GM19468 (cell line): ENCODE measurements at regions not wholly inside any gene's neighbourhood (a gene's known extent, or its start where the extent isn't known, plus 50 kb on each side); places are given as distances from the start of the nearest gene placed in this dataset.
"Not testable (repeated sequence)": the region's sequence is repeated elsewhere in the genome, so short reads cannot be mapped to it uniquely, and the experiment has no call there.

Source experiments
- ATAC-seq: cut with Tn5 transposase; IDR thresholded peaks from one replicate; pipeline ENCODE4 v1.9.1; 2021; ENCODE audit warnings: mild to moderate bottlenecking, moderate library complexity, moderate number of reproducible peaks; ENCODE audit not compliant: unreplicated experiment; ENCODE audit errors: extremely low read depth

DNA sequence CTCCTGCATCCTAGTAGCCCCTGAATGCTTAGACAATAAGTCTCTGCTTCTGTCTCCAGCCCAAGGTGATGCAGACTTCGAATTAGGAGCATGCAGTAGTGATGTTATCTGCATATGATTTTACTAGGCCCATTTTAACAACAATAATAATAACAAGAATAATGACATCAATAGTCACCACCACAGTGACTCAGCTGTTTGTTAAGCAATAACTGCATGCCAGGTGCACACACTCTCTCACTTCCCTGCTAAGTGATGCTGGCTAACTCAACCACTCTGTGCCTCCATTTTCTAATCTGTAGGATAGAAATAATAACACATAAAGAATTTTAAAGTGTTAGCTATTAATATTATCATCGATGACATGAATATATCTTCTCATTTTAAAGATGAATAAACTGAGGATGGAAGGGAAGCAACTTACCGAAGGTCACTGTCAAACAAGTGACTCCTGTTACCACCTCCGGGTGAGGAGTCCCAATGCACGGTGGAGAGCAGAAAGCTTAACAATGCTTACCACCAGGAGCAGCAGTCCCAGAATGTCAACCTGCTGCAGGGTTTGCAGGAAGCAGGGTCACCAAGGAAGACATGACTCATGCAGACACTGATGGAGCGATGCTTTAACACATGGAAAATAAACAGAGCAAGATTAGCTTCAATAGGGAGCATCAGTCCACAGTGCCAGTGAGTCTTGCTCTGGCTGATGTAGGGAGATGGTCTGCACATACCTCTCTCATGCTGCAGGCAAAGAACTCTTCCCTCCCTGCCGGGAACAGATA lies 290.2 kb downstream of the SPATA17 start:
- no peak for ATAC-seq

DNA sequence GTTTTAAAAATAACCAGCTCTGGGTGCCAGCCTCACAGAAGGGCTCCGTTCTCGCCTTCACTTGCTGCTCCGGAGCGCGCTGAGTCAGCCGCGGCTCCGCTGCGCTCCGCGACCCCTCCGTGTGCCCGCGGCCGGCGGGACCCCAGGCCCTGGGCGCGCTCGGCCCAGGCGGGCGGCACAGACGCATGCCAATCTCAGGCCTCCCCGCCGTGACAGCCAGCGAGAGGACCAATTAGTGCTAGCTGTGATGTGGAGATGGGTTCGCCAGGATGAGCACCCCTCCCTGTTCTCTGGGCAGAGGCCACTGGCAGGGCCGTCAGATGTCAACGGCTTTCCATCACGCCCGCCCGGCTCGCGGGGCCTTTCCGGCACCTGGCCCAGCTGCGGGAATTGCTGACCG lies 293.8 kb downstream of the SPATA17 start:
- no peak for ATAC-seq

DNA sequence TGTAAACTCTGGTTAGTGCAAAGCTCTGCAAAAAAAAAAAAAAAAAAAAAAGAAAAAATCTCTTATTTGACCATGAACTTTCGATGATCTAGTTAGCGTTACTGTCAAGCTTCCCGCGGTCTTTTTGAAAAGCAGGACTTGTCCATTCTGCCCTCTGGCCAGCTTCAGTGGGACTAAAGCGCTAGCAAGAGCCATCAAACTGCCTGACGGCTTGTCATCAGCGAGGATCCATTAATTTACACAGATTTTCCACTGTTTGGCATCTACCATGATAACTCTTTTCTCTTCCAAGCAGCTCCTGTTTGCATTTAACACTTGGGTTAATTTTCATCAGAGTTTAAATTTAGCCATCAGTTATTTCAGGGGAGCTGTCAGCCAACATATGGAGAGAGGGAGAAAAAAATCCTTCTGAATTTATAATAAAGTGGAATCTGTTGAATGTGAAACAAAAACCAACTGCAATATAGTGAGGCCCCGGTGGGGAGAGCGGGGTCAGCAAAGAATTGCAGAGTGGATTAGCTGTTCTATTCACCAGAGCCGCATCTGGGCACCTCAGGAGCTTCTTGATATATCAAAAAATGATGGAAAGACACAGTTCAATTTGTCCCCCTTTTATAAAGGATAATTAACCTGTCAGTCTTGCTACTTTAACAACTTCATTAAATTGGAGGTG lies 298.2 kb downstream of the SPATA17 start:
- ATAC-seq, result no peak

DNA sequence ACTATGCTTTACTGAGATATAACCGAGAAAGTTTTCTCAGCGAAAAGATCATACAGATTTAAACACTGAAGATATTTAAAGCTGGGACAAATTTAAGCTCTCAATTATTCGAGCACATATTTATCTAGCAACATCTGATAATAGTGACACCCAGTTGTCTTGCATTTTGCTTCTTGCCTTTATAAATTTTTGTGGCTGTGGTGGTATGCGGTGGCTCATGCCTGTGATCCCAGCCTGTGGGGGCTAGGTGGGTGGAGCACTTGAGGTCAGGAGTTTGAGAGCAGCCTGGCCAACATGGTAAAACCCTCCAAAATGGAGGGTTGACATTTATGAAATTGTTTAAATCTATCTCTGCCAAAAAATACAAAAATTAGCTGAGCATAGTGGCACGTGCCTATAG lies 312.2 kb downstream of the SPATA17 start:
- ATAC-seq, result no peak

DNA sequence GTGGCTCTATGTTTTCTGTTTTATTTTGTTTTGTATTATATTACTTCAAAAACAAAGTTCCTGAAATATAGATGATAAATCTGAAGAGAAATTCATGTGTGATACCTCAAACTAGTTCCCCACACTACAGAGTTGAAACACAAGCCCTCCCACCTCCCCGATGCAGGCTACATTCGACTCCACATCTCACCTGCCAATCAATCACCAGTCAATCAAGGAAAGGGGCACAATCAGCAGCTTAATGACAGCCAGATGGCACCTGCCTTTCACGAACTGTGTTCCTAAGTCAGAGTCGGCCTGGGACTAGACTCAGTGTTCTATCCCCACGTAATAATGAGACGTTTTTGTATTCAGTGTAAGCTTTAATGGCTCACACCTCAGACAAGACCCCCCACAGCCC lies 313.4 kb downstream of the SPATA17 start:
- ATAC-seq, result no peak

DNA sequence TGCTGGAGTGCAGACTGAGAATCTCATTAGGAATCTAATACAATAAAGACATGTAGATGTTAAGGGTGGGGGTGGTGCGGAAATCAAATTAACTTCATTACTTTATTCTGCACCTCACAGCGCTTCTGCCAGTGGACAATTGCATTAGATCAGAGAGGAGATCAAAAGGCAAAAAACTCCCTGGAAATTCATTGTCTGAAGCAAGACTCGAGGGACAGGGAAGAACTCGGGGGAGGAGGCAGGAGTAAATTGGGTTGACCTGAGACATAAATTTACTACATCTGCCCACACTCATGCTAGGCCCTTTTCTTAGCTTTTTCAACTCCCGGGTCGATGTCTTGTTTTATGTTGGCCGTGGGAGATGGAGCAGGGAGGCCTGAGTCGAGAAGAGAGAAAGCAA lies 315.4 kb downstream of the SPATA17 start:
- ATAC-seq, result no peak

DNA sequence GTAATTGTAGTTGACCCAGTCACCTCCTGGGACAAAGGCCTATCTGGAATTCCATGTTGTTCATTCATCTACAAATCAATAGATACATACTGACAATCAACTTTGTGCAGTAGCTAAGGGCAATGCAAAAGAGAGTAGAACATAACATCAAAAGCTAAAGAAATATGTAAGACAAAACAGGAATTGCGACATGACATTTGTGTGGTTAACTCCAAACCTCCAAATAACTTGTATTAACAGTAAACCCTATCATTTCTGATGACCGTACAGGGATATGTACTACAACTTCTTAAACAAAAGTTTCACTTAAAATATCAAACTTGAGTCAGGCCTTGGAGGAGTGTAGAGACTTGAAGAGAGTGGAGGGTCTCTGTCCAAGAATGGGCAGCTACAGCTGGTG lies 317.6 kb downstream of the SPATA17 start:
- no peak for ATAC-seq

DNA sequence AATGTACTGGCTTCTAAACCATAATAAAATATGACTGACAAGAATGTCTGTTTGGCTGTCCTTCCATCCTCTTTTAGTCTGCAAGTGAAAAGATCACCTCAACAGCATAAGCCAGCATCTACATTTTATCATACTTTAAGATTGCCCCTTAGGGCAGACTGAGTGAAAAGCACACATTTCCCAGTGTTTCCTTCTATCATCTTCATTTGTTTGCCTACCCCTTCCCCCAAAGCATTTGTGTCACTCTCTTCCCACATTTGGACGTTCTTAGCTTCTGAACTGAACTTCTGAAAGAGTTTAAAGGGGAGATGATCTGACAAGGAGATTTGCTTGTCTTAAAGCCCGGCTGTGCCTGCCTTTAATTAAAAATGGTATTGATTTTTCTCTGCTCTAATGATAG lies 322.2 kb downstream of the SPATA17 start:
- no peak for ATAC-seq

DNA sequence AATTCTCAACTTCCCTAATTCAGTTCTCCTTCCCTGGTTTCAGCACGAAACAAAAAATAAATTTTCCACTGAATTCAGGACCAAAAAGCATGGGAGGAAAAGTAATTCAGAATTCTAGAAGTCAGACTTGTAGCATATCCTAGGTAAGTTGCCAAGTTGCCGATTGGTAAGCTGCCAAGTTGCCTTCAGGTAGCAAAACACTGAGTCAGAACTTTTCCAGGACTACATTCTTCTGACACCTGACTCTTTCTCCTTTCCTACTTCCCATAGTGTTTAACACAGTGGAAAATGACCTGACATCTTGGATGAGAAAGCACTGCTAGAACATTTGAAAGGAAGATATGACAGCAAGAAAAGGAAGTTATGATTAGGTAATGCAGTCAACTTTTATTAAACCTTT lies 322.8 kb downstream of the SPATA17 start:
- ATAC-seq, result no peak

DNA sequence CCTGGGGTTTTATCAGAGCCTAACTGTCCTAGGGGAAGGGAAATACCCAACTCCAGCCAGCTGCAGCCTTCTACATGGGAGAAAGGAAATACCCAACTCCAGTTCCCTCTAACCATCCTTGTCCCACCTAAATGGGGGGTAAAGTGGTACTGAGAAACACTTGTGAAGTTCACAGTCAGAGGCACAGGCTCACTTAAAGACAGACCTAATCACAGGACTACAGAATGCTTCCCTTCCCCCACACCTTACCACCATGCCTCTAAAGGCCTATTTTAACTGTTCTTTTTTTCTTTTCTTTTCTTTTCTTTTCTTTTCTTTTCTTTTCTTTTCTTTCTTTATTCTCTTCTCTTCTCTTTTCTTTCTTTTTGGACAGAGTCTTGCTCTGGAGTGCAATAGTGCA lies 324.6 kb downstream of the SPATA17 start:
- no peak for ATAC-seq

DNA sequence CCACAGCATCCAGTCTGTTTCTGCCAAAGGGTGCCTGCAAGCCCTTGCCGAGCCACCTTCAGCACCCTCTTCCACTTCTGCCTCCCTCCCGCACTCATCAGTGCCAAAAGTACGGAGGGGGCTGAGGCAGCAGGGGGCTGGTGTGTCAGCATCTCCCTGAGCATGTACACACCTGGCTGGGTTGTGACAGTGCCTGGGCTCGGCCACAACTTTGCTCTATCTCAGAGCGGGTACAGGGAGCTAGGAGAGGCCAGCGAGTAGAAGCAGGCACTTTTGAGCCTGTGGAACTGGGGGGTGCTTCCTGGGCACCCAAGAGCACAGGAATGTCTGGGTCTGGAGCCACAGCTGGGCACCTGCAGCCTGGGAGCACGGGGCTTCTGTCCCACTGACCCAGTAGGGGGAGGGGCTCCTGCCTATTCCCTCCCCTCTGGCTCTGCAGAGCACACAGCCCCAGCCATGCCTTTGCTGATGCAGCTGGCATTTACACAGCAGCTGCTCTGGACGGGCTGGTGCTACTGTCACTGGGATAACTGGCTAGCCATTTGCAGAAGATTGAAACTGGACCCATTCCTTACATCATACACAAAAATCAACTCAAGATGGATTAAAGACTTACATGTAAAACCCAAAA lies 319.8 kb upstream of the RRP15 start:
- ATAC-seq, result no peak

DNA sequence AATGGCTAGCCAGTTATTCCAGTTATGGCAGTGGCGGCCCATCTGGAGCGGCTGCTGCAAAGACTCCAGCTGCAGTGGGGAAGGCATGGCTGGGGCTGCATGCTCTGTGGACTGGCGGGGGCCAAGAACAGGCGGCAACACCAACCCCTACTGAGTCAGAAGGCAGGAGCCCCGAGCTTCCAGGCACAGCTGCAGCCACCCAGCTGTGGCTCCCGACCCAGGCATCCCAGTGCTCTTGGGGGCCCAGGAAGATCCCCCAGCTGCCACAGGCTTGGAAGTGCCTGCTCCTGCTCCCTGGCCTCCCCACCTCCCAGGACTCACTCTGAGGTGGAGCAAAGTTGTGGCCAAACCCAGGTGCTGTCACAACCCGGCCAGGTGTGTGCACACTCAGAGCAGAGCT lies 317.0 kb upstream of the RRP15 start:
- ATAC-seq, result no peak

DNA sequence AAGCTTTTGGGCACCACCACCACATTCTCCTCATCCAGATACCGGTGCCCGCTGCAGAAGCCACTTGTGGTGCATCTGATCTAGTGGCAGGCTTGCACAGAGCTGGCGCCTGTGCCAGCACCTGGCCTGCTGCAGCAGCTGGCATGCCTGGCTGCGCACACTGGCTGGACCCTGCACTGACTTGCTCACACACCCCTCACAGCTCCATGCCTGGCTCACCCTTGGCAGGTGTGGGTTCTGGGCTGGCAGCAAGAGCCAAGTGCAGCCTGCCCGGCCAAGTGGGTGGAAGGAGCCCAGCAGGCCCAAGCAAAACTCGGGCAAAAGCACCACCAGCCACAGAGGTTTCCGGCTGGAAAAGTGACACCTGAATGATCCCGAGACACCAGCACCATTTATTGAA lies 315.7 kb upstream of the RRP15 start:
- no peak for ATAC-seq

DNA sequence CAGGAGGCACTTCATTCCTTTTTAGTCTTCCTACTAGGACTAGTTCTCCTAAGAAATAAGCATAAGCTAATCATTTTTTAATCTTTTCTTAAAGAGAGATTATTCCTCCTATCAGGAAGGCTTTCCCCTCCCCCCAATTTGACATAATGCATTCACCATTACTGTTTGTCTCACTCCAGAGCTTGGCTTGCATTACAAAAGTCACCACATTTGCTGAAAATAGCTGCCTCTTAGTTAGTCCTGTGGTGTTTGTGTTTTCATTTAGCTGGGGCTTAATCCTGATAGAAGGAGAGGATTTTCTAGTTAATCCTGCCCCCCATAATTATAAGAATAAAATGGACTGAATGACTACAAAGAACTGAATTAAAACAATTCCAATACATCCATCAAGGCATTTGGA lies 307.1 kb upstream of the RRP15 start:
- ATAC-seq, result no peak

DNA sequence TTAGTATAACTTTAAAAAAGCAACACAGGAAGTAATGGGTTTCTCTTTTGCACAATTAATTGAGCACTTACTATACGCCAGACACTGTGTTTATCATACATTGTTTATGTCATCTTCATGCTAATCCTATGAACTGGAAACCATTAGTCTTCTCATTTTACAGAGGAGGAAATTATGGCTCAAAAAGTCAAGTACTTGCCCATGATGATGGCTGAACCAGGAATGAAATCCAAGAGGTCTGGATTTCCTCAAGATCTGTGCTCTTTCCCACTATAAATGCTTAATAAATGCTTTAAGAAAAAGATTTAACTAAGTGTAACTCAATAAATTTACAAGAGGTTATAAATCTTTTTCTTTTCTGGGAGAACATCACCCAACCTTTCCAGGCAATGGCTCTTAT lies 303.7 kb upstream of the RRP15 start:
- ATAC-seq, result no peak

DNA sequence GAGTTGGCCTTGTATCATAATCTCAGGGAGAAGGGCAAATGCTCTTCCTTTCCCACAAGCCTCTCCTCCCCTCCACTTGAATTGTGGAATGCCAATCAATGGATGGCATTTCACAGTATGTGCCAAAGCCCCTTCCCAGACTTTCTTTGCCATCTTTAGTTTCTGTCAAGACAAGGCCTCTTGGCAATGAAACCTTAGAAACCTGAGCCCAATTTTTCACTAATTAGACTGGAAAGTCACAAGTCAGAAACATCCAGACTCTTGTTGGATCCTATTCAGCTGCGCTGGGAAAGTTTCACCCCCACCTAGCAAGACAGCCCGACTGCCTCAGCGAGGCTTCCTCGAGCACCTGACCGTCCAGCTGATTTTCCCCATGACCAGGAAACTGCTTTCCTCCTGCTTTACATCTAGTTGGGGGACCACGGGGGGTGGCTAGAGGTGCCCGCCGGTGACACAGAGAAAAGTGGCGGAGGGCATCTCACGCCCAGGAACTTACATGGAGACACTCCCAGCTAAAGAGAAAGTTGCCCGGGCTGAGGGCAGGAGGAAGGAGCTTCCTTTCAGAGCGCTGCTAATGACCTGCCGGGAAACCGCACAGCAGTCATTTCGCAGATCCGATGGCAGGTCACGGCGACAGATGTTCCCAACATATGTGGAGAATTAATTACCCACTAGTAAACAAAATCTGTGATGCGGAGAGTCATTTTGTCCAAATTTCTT lies 302.6 kb upstream of the RRP15 start:
- ATAC-seq, result no peak

DNA sequence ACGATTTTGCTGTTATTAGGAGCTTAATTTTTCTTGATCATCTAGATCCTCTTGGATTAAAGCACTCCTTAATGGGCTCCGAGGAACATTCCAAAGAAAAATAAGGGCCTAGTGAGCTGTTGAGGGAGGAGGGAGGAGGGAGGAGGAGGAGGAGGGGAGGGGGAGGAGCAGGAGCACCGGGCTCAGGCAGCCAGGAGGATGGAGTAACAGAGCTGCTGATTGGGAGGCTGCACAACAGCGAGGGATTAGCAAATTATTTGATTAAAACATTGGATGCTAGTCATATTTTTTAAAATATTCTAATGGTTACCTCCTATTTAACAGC lies 302.1 kb upstream of the RRP15 start:
- no peak for ATAC-seq

DNA sequence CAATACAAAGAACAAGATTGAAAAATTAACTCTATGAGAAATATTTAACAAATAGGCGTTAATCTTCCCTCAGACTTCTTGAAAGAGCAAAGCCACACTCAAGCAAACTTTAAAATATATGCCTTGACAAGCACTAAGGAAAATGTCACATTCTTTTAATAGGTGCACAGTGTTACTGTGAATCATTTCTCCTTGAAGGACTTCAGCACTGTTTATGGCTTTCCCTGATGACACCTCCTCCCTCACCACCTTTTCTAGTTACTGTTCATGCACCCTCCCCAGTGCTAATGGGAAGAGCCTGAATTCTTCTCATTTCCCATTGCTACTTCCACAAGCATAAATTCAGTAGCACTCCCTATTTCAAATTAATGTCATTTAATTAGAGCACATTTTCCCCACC lies 299.5 kb upstream of the RRP15 start:
- no peak for ATAC-seq

DNA sequence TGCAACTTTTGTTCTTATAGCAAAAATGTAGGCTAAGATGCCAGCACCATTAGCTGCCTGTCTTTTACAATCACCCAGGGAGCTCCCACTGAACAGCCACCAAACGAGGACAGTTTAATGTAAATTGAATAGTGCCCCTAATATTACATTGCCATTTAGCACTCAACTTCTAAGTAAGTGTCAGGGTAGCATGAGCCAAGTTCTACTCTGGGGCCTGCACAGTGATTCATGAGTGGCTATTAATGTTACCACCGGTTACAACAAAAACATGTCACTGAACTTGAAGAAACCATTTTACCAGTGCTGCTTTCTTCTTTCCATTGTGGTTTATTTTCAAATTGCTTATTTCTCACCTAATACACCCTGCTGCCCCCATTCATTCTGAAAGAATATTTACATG lies 295.6 kb upstream of the RRP15 start:
- ATAC-seq, result no peak

DNA sequence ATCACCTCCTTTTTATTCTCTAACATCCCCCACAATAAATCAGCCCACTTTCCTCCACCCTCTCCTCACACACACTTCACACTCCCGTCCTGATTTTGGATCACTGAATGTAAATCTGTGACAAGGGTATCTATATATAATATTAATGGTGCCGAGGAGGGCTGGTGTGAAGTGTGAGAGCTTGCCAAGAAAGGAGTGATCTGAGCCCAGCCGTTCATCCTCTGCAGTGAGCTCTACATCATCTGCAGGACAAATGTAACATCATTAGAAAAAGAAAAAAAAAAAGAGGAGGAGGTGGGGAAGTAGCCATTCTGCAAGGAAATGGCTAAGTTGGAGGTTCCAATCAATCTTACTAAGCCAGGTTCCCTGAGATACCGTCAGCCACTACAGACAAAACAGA lies 291.7 kb upstream of the RRP15 start:
- no peak for ATAC-seq

DNA sequence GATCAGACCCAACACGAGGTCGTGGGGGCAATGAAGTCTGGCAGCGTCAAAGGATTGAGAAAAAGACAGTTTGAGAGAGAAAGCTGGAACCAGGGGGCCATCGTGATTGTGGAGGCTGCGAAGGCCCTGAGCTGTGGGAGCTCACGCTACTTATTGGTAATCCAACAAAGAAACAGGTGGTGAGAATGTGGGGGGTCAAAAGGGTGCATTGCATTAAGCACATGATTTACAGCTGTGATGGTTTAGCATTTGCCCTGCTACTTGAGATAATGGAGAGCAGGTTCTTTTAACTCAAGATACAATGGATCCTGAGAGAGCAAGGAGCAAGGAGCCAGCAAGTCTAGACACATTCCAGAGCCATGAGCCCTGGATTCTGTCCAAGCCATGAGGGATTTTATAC lies 276.8 kb upstream of the RRP15 start:
- ATAC-seq, result not testable (repeated sequence)
